Activated CD8-positive, alpha-beta T cell treated with anti-CD3 and anti-CD28 coated beads for 36 hours (primary cell): ENCODE measurements at regions not wholly inside any gene's neighbourhood (a gene's known extent, or its start where the extent isn't known, plus 50 kb on each side); places are given as distances from the start of the nearest gene placed in this dataset.

Source experiments
- ATAC-seq: fragments of 200-7000 bp; cut with Tn5 transposase; one replicate; pipeline ENCODE4 v1.10.0; 2021; ENCODE audit warnings: mild to moderate bottlenecking, moderate library complexity
- CTCF ChIA-PET: fragments of 350-600 bp; sonication (Branson Sonifier 250); formaldehyde crosslinking; loops from one replicate; lab custom pipeline; 2021; ENCODE audit warnings: antibody characterized with exemption; lab: Charles Lee
- POLR2A ChIA-PET: fragments of 350-600 bp; sonication (Branson Sonifier 250); formaldehyde crosslinking; loops from one replicate; lab custom pipeline; 2021; ENCODE audit warnings: antibody characterized with exemption; lab: Charles Lee
- DNase-seq: peaks from one replicate; pipeline ENCODE4 v3.0.0-alpha.2; 2020
- H3K27ac Mint-ChIP-seq: one replicate; pipeline ENCODE4 v1.8.0; 2021; ENCODE audit warnings: mild to moderate bottlenecking, mixed read lengths
- H3K27me3 Mint-ChIP-seq: one replicate; pipeline ENCODE4 v1.8.0; 2021; ENCODE audit warnings: mixed read lengths
- H3K36me3 Mint-ChIP-seq: one replicate; pipeline ENCODE4 v1.8.0; 2021; ENCODE audit warnings: low read depth, mixed read lengths
- H3K4me1 Mint-ChIP-seq: one replicate; pipeline ENCODE4 v1.8.0; 2021; ENCODE audit warnings: low read depth, mixed read lengths
- H3K4me3 Mint-ChIP-seq: one replicate; pipeline ENCODE4 v1.8.0; 2021; ENCODE audit warnings: mild to moderate bottlenecking, moderate library complexity, mixed read lengths
- H3K9me3 Mint-ChIP-seq: one replicate; pipeline ENCODE4 v1.8.0; 2021; ENCODE audit warnings: mixed read lengths
- intact Hi-C: fragments of 100-400 bp; cut with micrococcal nuclease; formaldehyde crosslinking; loops from one replicate; pipeline ENCODE4 v1.10.0; 2022
- TF ChIP-seq, protein P1 (sequence below): fragments of 200-600 bp; IDR thresholded peaks from one replicate; pipeline ENCODE4 v1.8.0; 2022; ENCODE audit warnings: antibody characterized with exemption, mild to moderate bottlenecking

DNA sequence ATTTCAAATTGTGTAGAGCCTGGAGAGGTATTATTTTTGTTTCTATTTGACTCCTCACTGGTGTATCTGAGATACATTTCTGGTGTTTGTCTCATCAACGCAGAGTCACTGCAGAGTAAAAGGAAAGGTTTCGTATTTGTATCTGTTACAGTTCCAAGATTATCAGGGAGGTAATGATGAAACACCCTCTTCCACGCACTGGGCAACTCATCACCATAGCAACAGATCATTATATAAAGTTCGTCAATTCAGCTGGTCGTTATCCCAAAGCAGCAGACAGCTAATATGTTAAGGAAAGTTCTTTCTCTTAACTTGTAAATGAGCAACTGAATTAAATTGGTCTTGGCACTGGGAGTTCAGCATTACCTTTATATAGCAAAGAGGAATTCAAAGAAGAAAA, 513.5 kb downstream of the MTRR start:
- ATAC-seq (no peak), DNase-seq (no peak)
- ChIA-PET POLR2A (no interaction called here), CTCF (no interaction called here)
- intact Hi-C loops, result no loop called here
- Mint-ChIP-seq H3K27me3 (no peaks in the 10 kb centered on the region), H3K36me3 (no peaks in the 10 kb centered on the region), H3K4me1 (no peaks in the 10 kb centered on the region), H3K4me3 (no peak overlapping the region), H3K27ac (no peak overlapping the region), H3K9me3 (no peaks in the 10 kb centered on the region)
- TF ChIP-seq, protein P1, sequence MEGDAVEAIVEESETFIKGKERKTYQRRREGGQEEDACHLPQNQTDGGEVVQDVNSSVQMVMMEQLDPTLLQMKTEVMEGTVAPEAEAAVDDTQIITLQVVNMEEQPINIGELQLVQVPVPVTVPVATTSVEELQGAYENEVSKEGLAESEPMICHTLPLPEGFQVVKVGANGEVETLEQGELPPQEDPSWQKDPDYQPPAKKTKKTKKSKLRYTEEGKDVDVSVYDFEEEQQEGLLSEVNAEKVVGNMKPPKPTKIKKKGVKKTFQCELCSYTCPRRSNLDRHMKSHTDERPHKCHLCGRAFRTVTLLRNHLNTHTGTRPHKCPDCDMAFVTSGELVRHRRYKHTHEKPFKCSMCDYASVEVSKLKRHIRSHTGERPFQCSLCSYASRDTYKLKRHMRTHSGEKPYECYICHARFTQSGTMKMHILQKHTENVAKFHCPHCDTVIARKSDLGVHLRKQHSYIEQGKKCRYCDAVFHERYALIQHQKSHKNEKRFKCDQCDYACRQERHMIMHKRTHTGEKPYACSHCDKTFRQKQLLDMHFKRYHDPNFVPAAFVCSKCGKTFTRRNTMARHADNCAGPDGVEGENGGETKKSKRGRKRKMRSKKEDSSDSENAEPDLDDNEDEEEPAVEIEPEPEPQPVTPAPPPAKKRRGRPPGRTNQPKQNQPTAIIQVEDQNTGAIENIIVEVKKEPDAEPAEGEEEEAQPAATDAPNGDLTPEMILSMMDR, result no peak

DNA sequence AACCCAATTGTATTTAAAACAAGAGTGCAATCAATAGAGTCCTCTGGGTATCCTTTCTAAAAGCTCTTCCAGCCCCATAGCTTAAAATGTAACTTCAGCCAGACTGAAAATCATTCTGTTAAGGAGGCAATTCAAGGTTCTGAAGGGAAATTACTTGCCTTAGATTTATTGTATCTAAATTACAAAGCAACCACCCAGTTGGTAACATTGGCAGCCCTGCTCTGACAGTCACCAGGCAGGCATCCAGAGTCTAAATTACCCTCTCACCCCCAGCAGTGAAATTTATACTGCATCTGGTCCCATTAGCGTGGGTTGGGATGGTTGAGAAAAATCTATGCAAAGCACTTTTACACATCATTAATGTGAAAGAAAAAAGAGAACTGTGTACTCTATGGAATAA, 514.7 kb downstream of the MTRR start:
- intact Hi-C loops, result no loop called here
- Mint-ChIP-seq H3K36me3 (no peaks in the 10 kb centered on the region), H3K9me3 (no peaks in the 10 kb centered on the region), H3K27me3 (no peaks in the 10 kb centered on the region), H3K27ac (no peak overlapping the region), H3K4me3 (no peak overlapping the region), H3K4me1 (no peaks in the 10 kb centered on the region)
- TF ChIP-seq, protein P1, result no peak
- no peak for DNase-seq
- POLR2A ChIA-PET, result no interaction called here
- CTCF ChIA-PET, result interaction anchor here (0.7 kb wide), 1 partner anchor 408 kb away, joined by 3 read pairs; no protein-coding TSS in a partner anchor
- no peak for ATAC-seq

DNA sequence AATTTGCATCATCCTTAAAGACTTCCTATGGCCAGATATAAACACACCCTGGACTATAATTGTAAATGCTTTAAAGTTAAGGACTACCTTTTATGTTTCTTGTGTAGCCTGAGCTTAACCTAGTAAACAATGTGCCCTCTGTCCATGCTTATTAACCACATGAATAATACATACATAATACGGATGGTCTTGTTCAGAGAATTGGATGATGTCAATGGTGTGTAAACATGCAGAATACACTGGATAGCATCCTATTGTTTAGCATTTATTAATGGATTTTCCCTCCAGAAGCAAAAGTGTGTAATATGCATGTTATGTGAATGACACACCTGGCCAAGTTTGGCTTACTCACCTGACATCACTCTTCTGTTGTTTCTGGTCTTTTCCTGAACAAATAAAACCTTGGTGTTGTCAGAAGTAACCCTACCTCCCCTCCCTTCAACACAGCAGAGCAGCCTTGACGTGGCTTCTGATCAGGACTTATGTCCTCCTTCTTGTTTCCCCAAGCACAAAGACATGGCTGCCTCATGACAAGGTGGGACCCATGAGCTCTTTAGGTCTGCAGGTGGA, 517.9 kb downstream of the MTRR start:
- Mint-ChIP-seq H3K36me3 (no peaks in the 10 kb centered on the region), H3K27me3 (no peaks in the 10 kb centered on the region), H3K27ac (no peak overlapping the region), H3K4me3 (no peak overlapping the region), H3K9me3 (peaks cover 3% of the 10 kb centered on the region), H3K4me1 (no peaks in the 10 kb centered on the region)
- TF ChIP-seq, protein P1, result no peak
- ATAC-seq, result no peak
- DNase-seq, result no peak
- intact Hi-C loops, result no loop called here
- ChIA-PET POLR2A (no interaction called here), CTCF (no interaction called here)

DNA sequence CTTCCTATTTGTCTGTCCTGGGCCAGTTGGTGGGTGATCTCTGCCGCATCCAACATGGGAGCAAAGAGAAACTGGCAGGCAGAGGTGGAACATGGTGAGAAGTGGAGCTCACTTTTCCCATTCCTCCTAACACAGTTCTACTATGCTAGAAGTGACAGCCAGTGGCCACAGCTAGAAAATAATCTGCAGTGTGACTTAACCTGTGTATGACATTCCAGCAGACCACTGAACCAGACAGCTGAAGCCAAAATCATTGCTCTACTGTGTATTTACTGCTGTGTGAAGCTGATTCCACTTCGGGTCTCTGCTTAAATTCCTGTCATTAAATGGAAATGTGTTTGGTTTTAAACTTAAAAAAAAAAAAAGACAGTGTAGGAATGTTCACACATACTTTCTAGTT, 523.0 kb downstream of the MTRR start:
- Mint-ChIP-seq H3K4me3 (no peak overlapping the region), H3K9me3 (peaks cover 3% of the 10 kb centered on the region), H3K4me1 (no peaks in the 10 kb centered on the region), H3K27ac (no peak overlapping the region), H3K27me3 (no peaks in the 10 kb centered on the region), H3K36me3 (no peaks in the 10 kb centered on the region)
- no peak for DNase-seq
- intact Hi-C loops, result no loop called here
- POLR2A ChIA-PET, result no interaction called here
- CTCF ChIA-PET, result no interaction called here
- TF ChIP-seq, protein P1, result no peak
- no peak for ATAC-seq

DNA sequence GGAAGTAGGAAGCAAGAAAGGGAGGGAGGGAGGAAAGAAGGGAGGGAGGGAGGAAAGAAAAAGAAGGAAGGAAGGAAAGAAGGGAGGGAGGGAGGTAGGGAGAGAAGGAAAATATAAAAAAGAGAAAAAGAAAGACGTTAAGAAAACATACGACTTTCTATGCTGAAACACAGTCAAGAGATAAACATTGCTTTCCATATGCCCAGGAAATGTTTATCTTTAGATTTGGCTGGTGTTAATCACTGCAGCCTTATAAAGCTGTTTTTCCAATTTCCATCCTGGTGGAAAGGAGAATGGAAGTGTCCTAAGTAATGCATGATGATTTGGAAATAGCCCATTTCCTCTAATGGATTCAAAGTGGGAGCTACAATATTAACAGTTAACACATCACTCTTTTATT, 524.3 kb downstream of the MTRR start:
- POLR2A ChIA-PET, result no interaction called here
- TF ChIP-seq, protein P1, result no peak
- CTCF ChIA-PET, result no interaction called here
- Mint-ChIP-seq H3K4me3 (no peak overlapping the region), H3K36me3 (no peaks in the 10 kb centered on the region), H3K4me1 (no peaks in the 10 kb centered on the region), H3K9me3 (peaks cover 3% of the 10 kb centered on the region), H3K27ac (no peak overlapping the region), H3K27me3 (no peaks in the 10 kb centered on the region)
- intact Hi-C loops, result no loop called here
- DNase-seq (no peak), ATAC-seq (no peak)
